AG08395 (cell line): ENCODE measurements at regions not wholly inside any gene's neighbourhood (a gene's known extent, or its start where the extent isn't known, plus 50 kb on each side); places are given as distances from the start of the nearest gene placed in this dataset.

ENCODE experiments used
- DNase-seq: peaks from one replicate; pipeline ENCODE4 v3.0.0; 2012; ENCODE audit warnings: mixed read lengths, low spot score

GRCh38 chr20:6562111-6562510 is 205.4 kb upstream of the BMP2 start:
- DNase-seq, result peak; percentile 17

DNA sequence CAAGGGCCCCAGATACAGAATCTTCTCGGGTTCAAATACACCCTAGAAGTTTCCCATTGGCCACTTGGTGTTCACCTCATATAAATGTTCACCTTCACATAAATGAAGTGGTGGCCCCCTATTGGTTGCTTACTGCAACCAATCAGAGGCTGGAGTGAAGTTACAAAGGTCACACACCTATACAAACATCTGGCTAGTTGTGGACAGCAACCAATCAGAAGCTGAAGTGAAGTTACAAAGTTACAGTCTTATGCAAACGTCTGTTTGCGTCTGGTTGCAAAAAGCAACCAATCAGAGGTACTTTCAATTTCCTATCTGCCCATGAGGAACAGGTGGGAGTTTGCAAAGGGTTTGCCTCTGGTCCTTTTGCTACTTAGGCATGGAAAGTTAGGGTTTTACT is 206.5 kb upstream of the BMP2 start:
- no peak for DNase-seq

- no peak for DNase-seq
Observed at GRCh38 chr20:6559791-6560190, 207.7 kb upstream of the BMP2 start.

GRCh38 chr20:6558341-6558740 is 209.1 kb upstream of the BMP2 start:
- no peak for DNase-seq

GRCh38 chr20:6533761-6534479 is 233.6 kb upstream of the BMP2 start:
- DNase-seq, result peak; percentile 64

DNA sequence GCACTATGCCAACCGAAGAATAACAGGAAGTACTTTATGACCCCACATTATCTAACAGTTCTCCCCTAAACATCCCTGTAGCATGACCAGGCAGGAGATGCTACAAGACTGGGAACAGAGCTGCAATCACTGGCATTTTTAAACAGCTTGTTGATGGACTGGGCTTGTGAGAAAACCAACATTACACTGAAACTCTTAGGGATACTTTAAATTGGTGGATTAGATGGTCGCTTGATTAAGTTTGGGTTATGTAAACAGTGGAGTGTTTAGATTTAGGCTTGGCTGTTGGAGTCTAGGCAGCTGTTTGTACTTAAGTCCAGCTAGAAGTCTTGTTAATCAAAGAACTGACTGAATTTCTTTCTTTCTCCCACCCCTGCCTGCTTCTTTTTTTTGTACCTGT is 234.1 kb upstream of the BMP2 start:
- peak; percentile 31 for DNase-seq

- DNase-seq, result no peak
Observed at GRCh38 chr20:6530779-6531315, 236.6 kb upstream of the BMP2 start.

GRCh38 chr20:6530254-6530653 is 237.2 kb upstream of the BMP2 start:
- DNase-seq, result no peak

DNA sequence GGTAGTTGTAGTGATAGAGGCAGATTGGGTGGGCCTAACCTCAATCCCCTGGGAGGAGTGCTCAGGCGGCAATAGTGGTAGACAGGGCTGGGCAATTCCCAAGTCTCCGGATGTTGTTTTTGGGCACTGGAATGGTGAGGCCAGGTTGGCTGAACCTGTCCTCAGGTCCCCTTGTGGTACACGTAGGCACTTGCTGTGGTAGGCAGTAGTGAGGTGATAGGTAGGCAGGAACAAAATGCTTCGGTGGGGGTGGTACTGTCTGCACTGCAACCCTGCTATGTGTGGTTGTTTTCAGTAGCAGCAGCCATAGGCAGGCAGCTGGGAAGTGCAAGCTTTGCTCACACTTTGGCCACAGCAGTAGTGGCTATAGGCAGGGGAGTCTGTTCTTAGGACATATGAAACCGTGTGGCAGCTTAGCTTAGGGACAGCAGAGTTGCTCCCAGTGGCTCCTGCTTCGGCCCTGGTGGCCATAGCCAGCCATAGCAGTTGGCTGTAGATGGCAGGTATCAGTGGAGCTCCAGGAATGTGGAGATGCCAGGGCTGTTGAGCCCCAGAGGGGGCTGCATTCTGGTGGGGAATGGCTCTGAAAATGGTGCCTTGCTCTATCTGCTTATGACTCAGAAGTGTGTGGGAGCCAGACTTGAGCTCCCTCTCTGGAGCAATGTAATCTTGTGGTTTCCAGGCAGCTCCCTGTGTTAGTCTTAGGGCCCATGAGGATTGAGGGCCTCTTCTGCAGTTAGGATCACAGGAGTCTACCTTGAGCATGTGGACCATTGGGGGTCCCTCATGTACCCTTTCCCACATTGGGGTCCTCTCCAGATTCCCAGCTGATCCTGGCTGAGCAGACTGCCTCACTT is 241.8 kb upstream of the BMP2 start:
- no peak for DNase-seq

- no peak for DNase-seq
Observed at GRCh38 chr20:6524305-6524704, 243.2 kb upstream of the BMP2 start.

DNA sequence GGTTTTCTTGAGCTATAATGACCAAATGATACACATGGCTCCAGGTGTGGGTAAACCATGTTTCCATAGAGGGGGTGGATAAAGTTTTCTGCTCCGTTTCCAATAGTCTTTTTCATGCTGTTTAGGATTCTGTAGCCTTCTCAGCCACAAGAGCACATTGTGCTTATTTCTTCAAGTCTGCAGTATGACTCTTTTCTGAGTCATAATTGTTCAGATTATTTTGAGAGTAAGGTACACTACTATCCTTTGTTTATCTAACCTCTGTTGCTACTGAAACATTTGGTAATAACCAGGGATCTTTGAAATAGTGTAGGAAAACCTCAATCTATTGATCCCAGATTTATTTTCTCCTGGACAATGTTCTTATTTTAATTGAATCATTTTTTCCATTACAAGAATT is 247.9 kb upstream of the BMP2 start:
- DNase-seq, result no peak

- no peak for DNase-seq
Observed at GRCh38 chr20:6515261-6515660, 252.2 kb upstream of the BMP2 start.

- DNase-seq, result no peak
Observed at GRCh38 chr20:6513599-6513998, 253.9 kb upstream of the BMP2 start.

DNA sequence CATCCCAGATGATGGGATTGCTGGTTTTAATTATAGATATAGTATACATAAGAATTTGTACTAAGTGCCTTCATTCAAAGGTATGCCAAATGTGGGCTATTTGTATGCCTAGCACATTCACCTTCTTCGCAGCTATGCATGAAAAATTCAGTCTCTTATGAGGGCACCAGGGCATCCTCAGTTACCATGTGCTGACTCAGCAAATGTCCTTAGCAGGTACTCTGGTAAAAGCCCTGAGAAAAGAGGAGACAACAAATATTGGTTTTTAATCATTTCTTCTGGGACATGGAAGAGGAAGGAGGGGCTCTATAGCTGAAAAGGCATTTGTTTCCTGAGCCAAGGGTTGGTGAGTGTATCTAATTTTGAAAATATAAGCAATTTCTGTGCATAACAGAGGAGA is 258.1 kb upstream of the BMP2 start:
- DNase-seq, result no peak

DNA sequence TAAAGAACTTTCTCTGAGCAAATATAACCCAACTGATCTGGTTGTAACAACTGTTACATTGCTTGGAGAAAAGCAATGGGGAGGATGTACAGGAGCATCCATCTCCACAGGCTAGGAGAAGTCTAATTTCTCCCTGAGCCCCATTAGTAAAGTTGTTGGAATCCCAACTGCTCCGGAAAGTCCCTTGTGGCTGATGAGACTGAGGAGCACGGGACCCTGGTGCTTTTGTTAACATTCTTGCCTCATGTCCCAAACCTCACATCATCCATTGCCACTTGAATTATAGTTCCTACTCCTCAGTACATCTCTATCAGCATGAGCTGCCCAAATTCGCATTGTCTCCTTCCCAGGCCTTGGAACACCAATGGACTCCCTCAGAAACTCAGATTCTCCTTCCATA is 260.6 kb upstream of the BMP2 start:
- no peak for DNase-seq

DNA sequence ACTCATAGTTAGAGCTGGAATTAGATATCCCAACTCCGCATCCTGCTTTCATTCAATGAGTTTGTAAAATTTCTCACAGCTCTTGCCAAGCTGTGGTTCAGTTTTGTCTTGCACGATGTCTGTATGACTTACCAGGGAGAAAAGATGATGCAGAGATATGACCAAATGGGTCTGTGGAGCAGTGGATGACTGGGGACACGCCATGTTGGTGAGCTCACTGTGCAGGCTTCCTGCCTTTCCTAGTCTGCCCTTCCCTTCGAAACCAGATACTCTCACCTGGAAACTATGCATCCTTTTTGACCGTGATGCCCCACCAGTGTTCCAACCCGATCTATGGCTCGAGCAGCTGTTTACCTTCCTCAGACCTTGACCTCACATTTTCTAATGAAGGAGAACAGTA is 262.7 kb upstream of the BMP2 start:
- no peak for DNase-seq

GRCh38 chr20:6504179-6504578 is 263.3 kb upstream of the BMP2 start:
- DNase-seq, result no peak

DNA sequence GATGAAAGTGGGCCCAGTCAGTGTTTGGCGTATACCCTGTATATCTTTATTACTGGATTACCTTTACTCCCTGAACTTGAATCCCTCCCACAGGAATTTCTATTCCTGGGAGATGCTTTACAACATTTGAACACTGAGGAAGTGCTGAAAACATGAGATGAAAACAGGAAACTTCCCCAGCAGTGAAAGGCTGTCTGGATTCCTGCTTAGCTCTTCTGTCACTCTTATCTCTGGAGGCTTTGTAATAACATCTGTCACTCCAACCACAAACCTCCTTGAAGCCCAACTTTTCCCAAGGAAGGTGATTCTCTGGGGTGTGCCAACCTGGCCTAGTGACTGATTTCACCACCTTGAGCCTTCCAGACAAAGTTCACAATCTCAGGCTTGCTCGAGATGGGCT is 264.5 kb upstream of the BMP2 start:
- no peak for DNase-seq

- DNase-seq, result no peak
Observed at GRCh38 chr20:6502219-6502618, 265.3 kb upstream of the BMP2 start.

- peak; percentile 62 for DNase-seq
Observed at GRCh38 chr20:6501061-6501460, 266.4 kb upstream of the BMP2 start.

DNA sequence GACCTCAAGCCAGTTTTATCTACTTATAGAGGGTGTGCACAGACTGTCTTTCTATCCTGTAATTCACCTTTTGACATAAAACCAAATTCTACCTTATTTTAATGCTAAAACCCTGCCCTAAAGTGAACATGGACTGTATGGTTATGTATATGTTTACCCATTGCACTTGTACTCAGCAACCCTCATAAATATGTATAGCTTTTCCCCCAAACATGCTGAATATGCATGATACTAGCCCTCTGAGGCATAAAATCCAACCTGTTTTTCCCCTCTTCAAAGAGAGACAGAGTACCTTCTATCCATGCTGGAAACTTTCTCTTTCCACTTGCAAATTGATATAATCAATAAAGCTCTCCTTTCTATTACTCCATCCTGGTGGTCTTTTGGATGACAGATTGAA is 267.9 kb upstream of the BMP2 start:
- DNase-seq, result no peak

GRCh38 chr20:6496874-6497273 is 270.6 kb upstream of the BMP2 start:
- DNase-seq, result no peak

- DNase-seq, result no peak
Observed at GRCh38 chr20:6495907-6496306, 271.6 kb upstream of the BMP2 start.
